ENCODE measurements at regions not wholly inside any gene's neighbourhood (a gene's known extent, or its start where the extent isn't known, plus 50 kb on each side); places are given as distances from the start of the nearest gene placed in this dataset.
"Not testable (repeated sequence)": the region's sequence is repeated elsewhere in the genome, so short reads cannot be mapped to it uniquely, and the experiment has no call there.

DNA sequence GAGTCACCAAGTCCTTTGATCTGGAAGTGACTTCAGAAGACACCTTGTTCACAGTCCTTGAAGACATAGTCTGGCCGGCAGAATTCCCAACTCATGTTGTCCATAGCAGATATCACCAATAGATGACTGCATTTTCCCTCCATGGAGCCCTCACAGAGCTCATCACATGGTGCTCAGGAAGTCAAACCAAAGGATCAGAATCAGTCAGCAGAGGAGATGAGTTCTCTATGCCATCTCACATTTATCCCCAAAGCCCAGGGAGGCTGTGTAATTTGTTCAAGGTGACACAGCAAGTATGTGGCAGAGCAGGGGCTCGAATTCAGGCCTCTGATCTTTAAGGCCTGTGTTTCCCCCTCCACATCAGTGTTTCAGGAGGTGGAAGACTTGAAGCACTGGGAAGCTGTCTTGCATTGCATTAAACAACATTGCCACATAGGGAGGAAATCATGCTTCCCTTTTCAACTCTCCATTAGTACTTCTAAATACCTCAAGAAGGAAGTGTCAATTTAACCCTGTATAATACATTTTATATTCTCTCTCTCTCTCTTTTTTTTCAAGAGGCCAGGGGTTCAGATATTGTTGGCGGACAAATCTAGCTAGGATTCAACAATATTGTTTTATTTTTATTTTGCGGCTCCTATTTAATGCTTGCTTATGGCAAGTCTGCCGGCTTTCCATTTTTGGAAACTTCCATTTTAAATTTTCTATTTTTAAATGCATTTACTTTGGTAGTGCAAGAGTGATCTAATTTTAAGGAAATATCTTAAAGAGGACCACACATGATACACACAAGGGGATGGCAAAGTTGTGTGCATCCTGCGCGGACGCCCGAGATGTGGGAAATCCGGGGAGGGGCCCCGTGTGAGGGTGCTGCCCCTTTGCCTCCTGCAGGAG is 61.9 kb downstream of the NPIPB5 start:
- not testable (repeated sequence) for ATAC-seq

GRCh38 chr16:22573225-22573530 is 62.5 kb downstream of the NPIPB5 start:
- ATAC-seq = peak; percentile 95
- H3K4me1 Mint-ChIP-seq; DNase-seq; H3K36me3 Mint-ChIP-seq; H3K4me3 Mint-ChIP-seq; CTCF ChIA-PET; H3K9me3 Mint-ChIP-seq (ENCODE audit: low read depth); H3K27ac Mint-ChIP-seq: not testable (repeated sequence)
- H3K27me3 Mint-ChIP-seq = peaks cover 10% of the 10 kb centered on the region

More for the DNA sequence above, 61.9 kb downstream of the NPIPB5 start:
- CTCF ChIA-PET; H3K36me3 Mint-ChIP-seq; H3K4me1 Mint-ChIP-seq; H3K27ac Mint-ChIP-seq; DNase-seq; H3K4me3 Mint-ChIP-seq; H3K9me3 Mint-ChIP-seq (ENCODE audit: low read depth): not testable (repeated sequence)
- H3K27me3 Mint-ChIP-seq = peaks cover 10% of the 10 kb centered on the region

GRCh38 chr16:22576506-22576905 is 65.8 kb downstream of the NPIPB5 start:
- peaks cover 14% of the 10 kb centered on the region for H3K27me3 Mint-ChIP-seq
- H3K9me3 Mint-ChIP-seq (ENCODE audit: low read depth); DNase-seq; H3K36me3 Mint-ChIP-seq; CTCF ChIA-PET; H3K27ac Mint-ChIP-seq; ATAC-seq; H3K4me1 Mint-ChIP-seq; H3K4me3 Mint-ChIP-seq: not testable (repeated sequence)

DNA sequence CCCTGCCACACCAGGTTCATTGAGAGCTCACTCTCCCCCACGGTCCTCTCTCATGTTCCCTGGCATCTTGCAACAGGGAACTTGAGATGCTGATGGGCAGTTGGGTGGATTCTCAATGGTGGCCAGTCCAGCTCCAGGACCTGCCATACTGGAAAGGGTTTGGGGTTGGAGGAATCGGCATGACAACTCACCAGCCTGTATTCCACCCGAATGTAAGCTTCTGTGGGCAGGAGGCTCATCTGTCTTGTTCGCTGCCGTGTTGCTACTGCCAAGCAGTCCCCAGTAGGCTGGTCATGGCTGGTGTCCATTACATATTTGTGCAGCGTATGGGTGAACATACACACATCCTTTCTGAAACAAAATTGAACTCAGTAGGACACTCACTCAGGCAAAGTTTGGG is 72.5 kb downstream of the NPIPB5 start:
- ATAC-seq; H3K36me3 Mint-ChIP-seq; H3K9me3 Mint-ChIP-seq (ENCODE audit: low read depth); H3K27me3 Mint-ChIP-seq; DNase-seq; H3K4me3 Mint-ChIP-seq; CTCF ChIA-PET; H3K27ac Mint-ChIP-seq; H3K4me1 Mint-ChIP-seq: not testable (repeated sequence)

- H3K9me3 Mint-ChIP-seq (ENCODE audit: low read depth); CTCF ChIA-PET; DNase-seq; H3K36me3 Mint-ChIP-seq; ATAC-seq; H3K4me3 Mint-ChIP-seq; H3K4me1 Mint-ChIP-seq; H3K27ac Mint-ChIP-seq; H3K27me3 Mint-ChIP-seq: not testable (repeated sequence)
Measured at GRCh38 chr16:22584459-22584858, 73.8 kb downstream of the NPIPB5 start.

DNA sequence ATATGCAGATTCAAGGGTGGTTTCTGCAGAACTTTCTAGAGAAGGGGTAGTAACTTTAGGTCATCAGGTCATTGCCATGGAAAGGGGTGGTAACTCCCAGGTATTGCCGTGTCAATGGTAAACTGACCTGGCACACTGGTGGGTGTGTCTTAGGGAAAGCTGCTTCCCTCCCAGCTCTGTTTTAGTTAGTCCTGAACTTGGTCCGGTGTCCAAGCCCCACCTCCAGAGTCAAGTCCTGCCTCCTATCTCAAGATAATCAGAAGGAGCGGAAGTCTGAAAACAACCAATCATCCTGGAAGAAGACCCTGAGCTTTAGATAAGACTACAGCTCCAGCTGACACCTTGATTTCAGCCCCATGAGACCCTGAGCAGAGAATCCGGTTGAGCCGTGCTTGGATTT is 74.2 kb downstream of the NPIPB5 start:
- H3K27ac Mint-ChIP-seq; H3K36me3 Mint-ChIP-seq; DNase-seq; H3K4me3 Mint-ChIP-seq; H3K4me1 Mint-ChIP-seq; CTCF ChIA-PET; H3K9me3 Mint-ChIP-seq (ENCODE audit: low read depth); H3K27me3 Mint-ChIP-seq; ATAC-seq: not testable (repeated sequence)

GRCh38 chr16:22585431-22585830 is 74.7 kb downstream of the NPIPB5 start:
- CTCF ChIA-PET; H3K36me3 Mint-ChIP-seq; H3K9me3 Mint-ChIP-seq (ENCODE audit: low read depth); DNase-seq; H3K4me1 Mint-ChIP-seq; H3K4me3 Mint-ChIP-seq; H3K27me3 Mint-ChIP-seq; H3K27ac Mint-ChIP-seq; ATAC-seq: not testable (repeated sequence)

DNA sequence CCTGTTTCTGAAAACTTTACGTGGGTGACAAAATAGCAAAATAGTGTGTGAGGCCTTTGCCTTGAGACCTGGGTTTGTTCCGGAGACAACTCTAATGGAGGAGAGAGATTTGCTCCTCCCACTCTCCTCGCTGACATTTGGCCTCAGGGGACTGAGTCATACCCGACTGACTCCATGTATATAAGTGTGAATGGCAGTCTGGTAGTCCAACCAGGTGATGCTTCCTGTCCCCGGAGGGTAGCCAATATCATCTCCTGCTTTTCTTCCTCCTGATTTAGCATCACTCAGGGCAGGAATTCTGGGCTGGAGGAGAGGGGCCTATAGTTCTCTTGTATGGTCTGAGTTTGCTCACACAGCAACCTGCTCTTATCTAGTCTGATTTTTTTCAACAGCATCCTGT is 76.0 kb downstream of the NPIPB5 start:
- H3K27ac Mint-ChIP-seq; H3K27me3 Mint-ChIP-seq; H3K36me3 Mint-ChIP-seq; CTCF ChIA-PET; DNase-seq; ATAC-seq; H3K4me1 Mint-ChIP-seq; H3K4me3 Mint-ChIP-seq; H3K9me3 Mint-ChIP-seq (ENCODE audit: low read depth): not testable (repeated sequence)

DNA sequence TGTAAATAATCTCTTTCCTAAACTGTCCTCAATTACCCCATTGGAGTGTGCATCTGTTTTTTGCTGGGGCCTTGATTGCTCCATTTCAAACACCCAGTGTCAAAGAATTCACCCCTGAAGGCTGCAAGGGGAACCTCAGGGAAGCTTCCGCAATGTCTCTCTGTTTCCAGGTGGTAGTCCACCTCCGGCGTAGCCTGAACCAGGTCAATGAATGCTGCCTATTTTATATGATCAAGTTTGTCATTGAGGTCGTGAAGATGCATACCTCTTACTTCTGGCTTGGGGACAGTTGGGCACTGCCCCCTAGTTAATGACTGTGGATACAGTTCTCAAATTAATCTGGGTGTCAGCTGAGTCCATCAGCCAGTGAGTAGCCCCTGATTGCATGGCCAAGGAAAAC is 79.1 kb downstream of the NPIPB5 start:
- H3K9me3 Mint-ChIP-seq (ENCODE audit: low read depth); CTCF ChIA-PET; H3K4me1 Mint-ChIP-seq; H3K4me3 Mint-ChIP-seq; H3K36me3 Mint-ChIP-seq; DNase-seq; H3K27ac Mint-ChIP-seq; ATAC-seq; H3K27me3 Mint-ChIP-seq: not testable (repeated sequence)

GRCh38 chr16:22596445-22597045 is 85.9 kb downstream of the NPIPB5 start:
- not testable (repeated sequence) for H3K4me1 Mint-ChIP-seq, DNase-seq, ATAC-seq

GRCh38 chr16:22603744-22604143 is 93.1 kb downstream of the NPIPB5 start:
- H3K27ac Mint-ChIP-seq; H3K9me3 Mint-ChIP-seq (ENCODE audit: low read depth); H3K36me3 Mint-ChIP-seq; ATAC-seq; H3K27me3 Mint-ChIP-seq; CTCF ChIA-PET; DNase-seq; H3K4me1 Mint-ChIP-seq; H3K4me3 Mint-ChIP-seq: not testable (repeated sequence)

More at GRCh38 chr16:22596445-22597045, 85.9 kb downstream of the NPIPB5 start:
- H3K27me3 Mint-ChIP-seq; H3K27ac Mint-ChIP-seq; H3K36me3 Mint-ChIP-seq; CTCF ChIA-PET; H3K9me3 Mint-ChIP-seq (ENCODE audit: low read depth); H3K4me3 Mint-ChIP-seq: not testable (repeated sequence)

DNA sequence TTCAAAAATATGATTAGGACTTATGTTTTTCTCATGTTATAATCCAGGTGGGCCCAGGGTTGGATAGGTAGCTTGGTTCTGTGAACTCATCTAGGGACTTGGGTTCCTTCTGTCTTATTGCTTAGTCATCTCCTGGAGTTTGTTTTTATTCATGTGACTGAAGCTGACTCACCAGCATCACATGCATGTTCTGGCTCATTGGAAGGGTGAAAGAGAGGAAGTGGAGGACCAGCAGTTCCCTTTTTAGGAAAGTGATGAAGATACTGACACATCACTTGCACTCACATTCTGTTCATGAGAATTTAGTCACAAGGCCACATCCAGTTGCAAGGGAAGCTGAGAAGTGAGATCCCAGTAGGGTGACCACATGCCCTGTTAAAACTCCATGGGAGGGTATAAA is 95.9 kb downstream of the NPIPB5 start:
- DNase-seq = peak; percentile 14
- H3K9me3 Mint-ChIP-seq (ENCODE audit: low read depth); H3K36me3 Mint-ChIP-seq; H3K27me3 Mint-ChIP-seq; H3K4me3 Mint-ChIP-seq; H3K4me1 Mint-ChIP-seq; H3K27ac Mint-ChIP-seq; CTCF ChIA-PET: not testable (repeated sequence)
- peak; percentile 77 for ATAC-seq

GRCh38 chr16:22609798-22610197 is 99.1 kb downstream of the NPIPB5 start:
- H3K36me3 Mint-ChIP-seq; CTCF ChIA-PET; H3K27ac Mint-ChIP-seq; H3K4me1 Mint-ChIP-seq; ATAC-seq; H3K4me3 Mint-ChIP-seq; H3K27me3 Mint-ChIP-seq; DNase-seq; H3K9me3 Mint-ChIP-seq (ENCODE audit: low read depth): not testable (repeated sequence)

DNA sequence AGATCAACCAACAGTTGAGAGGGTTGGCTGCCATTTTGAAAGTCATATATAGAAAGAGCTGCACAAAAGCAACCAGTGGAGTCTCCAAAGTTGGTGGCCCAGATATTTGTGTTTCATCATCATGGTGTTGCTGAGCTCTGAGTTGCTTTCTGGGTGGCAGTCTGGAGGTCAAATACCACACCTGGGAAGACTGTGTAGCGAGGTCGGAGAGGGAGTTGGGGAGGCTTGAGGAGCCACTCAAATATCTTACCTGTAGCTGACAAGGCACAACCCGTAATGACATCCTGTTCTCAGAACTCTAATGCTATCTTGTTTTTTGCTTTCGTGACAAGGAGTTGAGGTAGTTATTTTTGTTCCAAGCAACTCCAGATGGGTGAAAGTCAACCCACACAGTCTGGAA is 100.4 kb downstream of the NPIPB5 start:
- H3K4me1 Mint-ChIP-seq; DNase-seq; H3K4me3 Mint-ChIP-seq; H3K9me3 Mint-ChIP-seq (ENCODE audit: low read depth); H3K27ac Mint-ChIP-seq; CTCF ChIA-PET; H3K36me3 Mint-ChIP-seq; H3K27me3 Mint-ChIP-seq; ATAC-seq: not testable (repeated sequence)

All from activated CD8-positive, alpha-beta memory T cell treated with anti-CD3 and anti-CD28 coated beads, Interleukin-2, amount 10 ng/mL, durations not matched to agents 7 days and 5 days (primary cell).